ENCODE measurements at regions not wholly inside any gene's neighbourhood (a gene's known extent, or its start where the extent isn't known, plus 50 kb on each side); places are given as distances from the start of the nearest gene placed in this dataset.

DNA sequence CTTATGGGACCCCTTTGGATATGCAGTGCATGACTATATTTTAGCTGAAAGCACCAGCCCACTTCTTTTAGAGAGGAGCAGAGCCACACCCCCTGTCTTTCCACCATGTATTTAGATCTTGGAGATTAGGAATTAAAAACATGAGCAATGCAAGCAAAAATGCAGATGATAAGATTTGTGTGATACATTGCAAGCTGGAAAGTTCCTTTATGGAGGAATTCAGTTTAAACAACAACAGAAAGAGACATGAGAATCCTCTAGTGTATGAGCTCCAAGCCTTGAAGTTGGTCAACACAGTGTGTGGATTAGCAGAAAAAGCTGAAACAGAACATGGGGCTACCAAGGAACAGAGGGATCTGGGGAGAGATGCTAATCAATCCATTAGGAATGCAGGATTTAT lies 529.8 kb upstream of the NBEA start:
- TF ChIP-seq, protein P1, sequence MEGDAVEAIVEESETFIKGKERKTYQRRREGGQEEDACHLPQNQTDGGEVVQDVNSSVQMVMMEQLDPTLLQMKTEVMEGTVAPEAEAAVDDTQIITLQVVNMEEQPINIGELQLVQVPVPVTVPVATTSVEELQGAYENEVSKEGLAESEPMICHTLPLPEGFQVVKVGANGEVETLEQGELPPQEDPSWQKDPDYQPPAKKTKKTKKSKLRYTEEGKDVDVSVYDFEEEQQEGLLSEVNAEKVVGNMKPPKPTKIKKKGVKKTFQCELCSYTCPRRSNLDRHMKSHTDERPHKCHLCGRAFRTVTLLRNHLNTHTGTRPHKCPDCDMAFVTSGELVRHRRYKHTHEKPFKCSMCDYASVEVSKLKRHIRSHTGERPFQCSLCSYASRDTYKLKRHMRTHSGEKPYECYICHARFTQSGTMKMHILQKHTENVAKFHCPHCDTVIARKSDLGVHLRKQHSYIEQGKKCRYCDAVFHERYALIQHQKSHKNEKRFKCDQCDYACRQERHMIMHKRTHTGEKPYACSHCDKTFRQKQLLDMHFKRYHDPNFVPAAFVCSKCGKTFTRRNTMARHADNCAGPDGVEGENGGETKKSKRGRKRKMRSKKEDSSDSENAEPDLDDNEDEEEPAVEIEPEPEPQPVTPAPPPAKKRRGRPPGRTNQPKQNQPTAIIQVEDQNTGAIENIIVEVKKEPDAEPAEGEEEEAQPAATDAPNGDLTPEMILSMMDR (IDR thresholded peaks at IDR 0.05): no peak
- TF ChIP-seq ZFX (IDR thresholded peaks at IDR 0.05; ENCODE audit: borderline replicate concordance): no peak

All from 22Rv1 (cell line).